SH-SY5Y (cell line): ENCODE measurements at regions not wholly inside any gene's neighbourhood (a gene's known extent, or its start where the extent isn't known, plus 50 kb on each side); places are given as distances from the start of the nearest gene placed in this dataset.

Experiments used
- GATA2 ChIP-seq: IDR thresholded peaks from 2 replicates; pipeline ENCODE4 v1.6.1; 2011; ENCODE audit warnings: mild to moderate bottlenecking, low read depth, low read length
- GATA3 ChIP-seq: IDR thresholded peaks from 2 replicates; pipeline ENCODE4 v1.6.1; 2011; ENCODE audit warnings: low read depth, mild to moderate bottlenecking, low read length, moderate library complexity

DNA sequence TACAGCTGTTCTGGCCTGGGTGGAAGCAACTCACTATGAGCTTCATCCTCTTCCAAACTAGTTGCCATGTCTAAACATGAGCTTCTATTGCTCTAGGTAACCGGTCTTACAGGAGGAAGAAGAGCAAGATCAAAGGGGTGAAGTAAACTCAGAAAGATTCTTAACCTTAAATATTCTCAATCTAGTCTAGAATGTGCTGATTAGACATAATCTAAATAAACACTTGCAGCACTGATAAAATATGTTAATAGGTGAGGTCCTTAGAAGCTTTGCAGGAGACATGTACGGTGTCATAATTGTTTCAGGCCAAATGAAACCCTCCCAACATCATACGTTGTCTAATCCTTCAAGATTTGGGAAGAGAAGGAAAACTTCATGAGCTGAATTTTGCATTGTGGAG is 431.6 kb upstream of the FSHR start:
- TF ChIP-seq GATA2 (no peak), GATA3 (no peak)
